ENCODE measurements at regions not wholly inside any gene's neighbourhood (a gene's known extent, or its start where the extent isn't known, plus 50 kb on each side); places are given as distances from the start of the nearest gene placed in this dataset.

GRCh38 chr11:112465433-112466024 is 204.9 kb upstream of the PLET1 start:
- no peak for DNase-seq (ENCODE audit: low read depth)

GRCh38 chr11:112467721-112468120 is 207.1 kb upstream of the PLET1 start:
- no peak for DNase-seq (ENCODE audit: low read depth)

GRCh38 chr11:112469376-112469775 is 208.7 kb upstream of the PLET1 start:
- no peak for DNase-seq (ENCODE audit: low read depth)

GRCh38 chr11:112470355-112470754 is 209.7 kb upstream of the PLET1 start:
- DNase-seq (ENCODE audit: low read depth): no peak

- no peak for DNase-seq (ENCODE audit: low read depth)
Measured at GRCh38 chr11:112471731-112472130, 211.1 kb upstream of the PLET1 start.

- DNase-seq (ENCODE audit: low read depth): no peak
Measured at GRCh38 chr11:112477152-112477551, 216.5 kb upstream of the PLET1 start.

- DNase-seq (ENCODE audit: low read depth): no peak
Measured at GRCh38 chr11:112477581-112478317, 217.1 kb upstream of the PLET1 start.

- DNase-seq (ENCODE audit: low read depth): no peak
Measured at GRCh38 chr11:112478806-112479205, 218.1 kb upstream of the PLET1 start.

GRCh38 chr11:112481431-112481830 is 220.8 kb upstream of the PLET1 start:
- no peak for DNase-seq (ENCODE audit: low read depth)

- DNase-seq (ENCODE audit: low read depth): no peak
Measured at GRCh38 chr11:112481893-112482292, 221.2 kb upstream of the PLET1 start.

- no peak for DNase-seq (ENCODE audit: low read depth)
Measured at GRCh38 chr11:112485280-112485679, 224.6 kb upstream of the PLET1 start.

GRCh38 chr11:112497826-112498225 is 237.2 kb upstream of the PLET1 start:
- DNase-seq (ENCODE audit: low read depth): no peak

GRCh38 chr11:112498701-112499100 is 238.0 kb upstream of the PLET1 start:
- no peak for DNase-seq (ENCODE audit: low read depth)

GRCh38 chr11:112499153-112499880 is 238.7 kb upstream of the PLET1 start:
- no peak for DNase-seq (ENCODE audit: low read depth)

- DNase-seq (ENCODE audit: low read depth): no peak
Measured at GRCh38 chr11:112499881-112500204, 239.2 kb upstream of the PLET1 start.

GRCh38 chr11:112503410-112503809 is 242.8 kb upstream of the PLET1 start:
- DNase-seq (ENCODE audit: low read depth): no peak

- DNase-seq (ENCODE audit: low read depth): no peak
Measured at GRCh38 chr11:112504056-112504455, 243.4 kb upstream of the PLET1 start.

- DNase-seq (ENCODE audit: low read depth): no peak
Measured at GRCh38 chr11:112506852-112507251, 246.2 kb upstream of the PLET1 start.

- DNase-seq (ENCODE audit: low read depth): no peak
Measured at GRCh38 chr11:112507281-112507680, 246.6 kb upstream of the PLET1 start.

- DNase-seq (ENCODE audit: low read depth): no peak
Measured at GRCh38 chr11:112508750-112509149, 248.1 kb upstream of the PLET1 start.

- DNase-seq (ENCODE audit: low read depth): no peak
Measured at GRCh38 chr11:112509300-112509699, 248.6 kb upstream of the PLET1 start.

GRCh38 chr11:112511271-112511670 is 250.6 kb upstream of the PLET1 start:
- DNase-seq (ENCODE audit: low read depth): no peak

GRCh38 chr11:112511911-112512310 is 251.3 kb upstream of the PLET1 start:
- DNase-seq (ENCODE audit: low read depth): no peak

Data from stimulated activated CD8-positive, alpha-beta memory T cell treated with anti-CD3 and anti-CD28 coated beads, Interleukin-15, amount 100 ng/mL, for 24 hours (primary cell).